ENCODE measurements at regions not wholly inside any gene's neighbourhood (a gene's known extent, or its start where the extent isn't known, plus 50 kb on each side); places are given as distances from the start of the nearest gene placed in this dataset.

DNA sequence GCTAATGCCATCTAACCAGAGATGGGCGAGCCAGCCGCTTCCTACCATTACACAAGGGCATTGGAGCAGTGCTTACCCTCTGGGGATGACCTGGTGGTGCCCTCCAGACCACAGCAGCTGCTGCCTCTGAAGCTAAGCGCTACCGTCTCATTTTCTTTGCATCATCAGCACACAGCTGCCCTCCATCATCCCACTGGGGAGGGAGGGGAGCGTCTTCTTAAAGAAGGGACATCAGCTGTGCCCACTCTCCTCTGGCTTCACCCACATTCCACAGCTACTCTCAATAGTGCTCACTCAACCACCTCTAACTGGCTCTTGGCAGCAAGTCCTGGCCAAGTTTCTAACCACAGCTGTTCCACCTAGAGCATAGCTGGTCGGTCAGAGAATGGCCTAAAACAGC, 503.4 kb downstream of the NFIB start:
- TF ChIP-seq ZNF8 (CRISPR knock-in tag; IDR thresholded peaks at IDR 0.05) (no peak), OSR1 (CRISPR knock-in tag; IDR thresholded peaks at IDR 0.05) (no peak), ARNTL (CRISPR knock-in tag; IDR thresholded peaks at IDR 0.05; ENCODE audit: borderline replicate concordance, low read depth) (no peak), GLIS3 (CRISPR knock-in tag; IDR thresholded peaks at IDR 0.05) (no peak), RARB (CRISPR knock-in tag; IDR thresholded peaks at IDR 0.05) (no peak), TCF4 (CRISPR knock-in tag; IDR thresholded peaks at IDR 0.05; ENCODE audit: borderline replicate concordance) (no peak), ESRRG (CRISPR knock-in tag; IDR thresholded peaks at IDR 0.05) (no peak), ZNF70 (CRISPR knock-in tag; IDR thresholded peaks at IDR 0.05) (no peak), ZFP30 (CRISPR knock-in tag; IDR thresholded peaks at IDR 0.05) (no peak), ZFP3 (CRISPR knock-in tag; IDR thresholded peaks at IDR 0.05) (no peak)
- TF ChIP-seq, protein P1, sequence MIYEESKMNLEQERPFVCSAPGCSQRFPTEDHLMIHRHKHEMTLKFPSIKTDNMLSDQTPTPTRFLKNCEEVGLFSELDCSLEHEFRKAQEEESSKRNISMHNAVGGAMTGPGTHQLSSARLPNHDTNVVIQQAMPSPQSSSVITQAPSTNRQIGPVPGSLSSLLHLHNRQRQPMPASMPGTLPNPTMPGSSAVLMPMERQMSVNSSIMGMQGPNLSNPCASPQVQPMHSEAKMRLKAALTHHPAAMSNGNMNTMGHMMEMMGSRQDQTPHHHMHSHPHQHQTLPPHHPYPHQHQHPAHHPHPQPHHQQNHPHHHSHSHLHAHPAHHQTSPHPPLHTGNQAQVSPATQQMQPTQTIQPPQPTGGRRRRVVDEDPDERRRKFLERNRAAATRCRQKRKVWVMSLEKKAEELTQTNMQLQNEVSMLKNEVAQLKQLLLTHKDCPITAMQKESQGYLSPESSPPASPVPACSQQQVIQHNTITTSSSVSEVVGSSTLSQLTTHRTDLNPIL (CRISPR knock-in tag; IDR thresholded peaks at IDR 0.05; ENCODE audit: low read depth): no peak
- TF ChIP-seq, protein P2, sequence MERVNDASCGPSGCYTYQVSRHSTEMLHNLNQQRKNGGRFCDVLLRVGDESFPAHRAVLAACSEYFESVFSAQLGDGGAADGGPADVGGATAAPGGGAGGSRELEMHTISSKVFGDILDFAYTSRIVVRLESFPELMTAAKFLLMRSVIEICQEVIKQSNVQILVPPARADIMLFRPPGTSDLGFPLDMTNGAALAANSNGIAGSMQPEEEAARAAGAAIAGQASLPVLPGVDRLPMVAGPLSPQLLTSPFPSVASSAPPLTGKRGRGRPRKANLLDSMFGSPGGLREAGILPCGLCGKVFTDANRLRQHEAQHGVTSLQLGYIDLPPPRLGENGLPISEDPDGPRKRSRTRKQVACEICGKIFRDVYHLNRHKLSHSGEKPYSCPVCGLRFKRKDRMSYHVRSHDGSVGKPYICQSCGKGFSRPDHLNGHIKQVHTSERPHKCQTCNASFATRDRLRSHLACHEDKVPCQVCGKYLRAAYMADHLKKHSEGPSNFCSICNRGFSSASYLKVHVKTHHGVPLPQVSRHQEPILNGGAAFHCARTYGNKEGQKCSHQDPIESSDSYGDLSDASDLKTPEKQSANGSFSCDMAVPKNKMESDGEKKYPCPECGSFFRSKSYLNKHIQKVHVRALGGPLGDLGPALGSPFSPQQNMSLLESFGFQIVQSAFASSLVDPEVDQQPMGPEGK (CRISPR knock-in tag; IDR thresholded peaks at IDR 0.05; ENCODE audit: borderline replicate concordance): no peak
- TF ChIP-seq, protein P3, sequence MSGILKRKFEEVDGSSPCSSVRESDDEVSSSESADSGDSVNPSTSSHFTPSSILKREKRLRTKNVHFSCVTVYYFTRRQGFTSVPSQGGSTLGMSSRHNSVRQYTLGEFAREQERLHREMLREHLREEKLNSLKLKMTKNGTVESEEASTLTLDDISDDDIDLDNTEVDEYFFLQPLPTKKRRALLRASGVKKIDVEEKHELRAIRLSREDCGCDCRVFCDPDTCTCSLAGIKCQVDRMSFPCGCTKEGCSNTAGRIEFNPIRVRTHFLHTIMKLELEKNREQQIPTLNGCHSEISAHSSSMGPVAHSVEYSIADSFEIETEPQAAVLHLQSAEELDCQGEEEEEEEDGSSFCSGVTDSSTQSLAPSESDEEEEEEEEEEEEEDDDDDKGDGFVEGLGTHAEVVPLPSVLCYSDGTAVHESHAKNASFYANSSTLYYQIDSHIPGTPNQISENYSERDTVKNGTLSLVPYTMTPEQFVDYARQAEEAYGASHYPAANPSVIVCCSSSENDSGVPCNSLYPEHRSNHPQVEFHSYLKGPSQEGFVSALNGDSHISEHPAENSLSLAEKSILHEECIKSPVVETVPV (CRISPR knock-in tag; IDR thresholded peaks at IDR 0.05): no peak
- TF ChIP-seq, protein P4, sequence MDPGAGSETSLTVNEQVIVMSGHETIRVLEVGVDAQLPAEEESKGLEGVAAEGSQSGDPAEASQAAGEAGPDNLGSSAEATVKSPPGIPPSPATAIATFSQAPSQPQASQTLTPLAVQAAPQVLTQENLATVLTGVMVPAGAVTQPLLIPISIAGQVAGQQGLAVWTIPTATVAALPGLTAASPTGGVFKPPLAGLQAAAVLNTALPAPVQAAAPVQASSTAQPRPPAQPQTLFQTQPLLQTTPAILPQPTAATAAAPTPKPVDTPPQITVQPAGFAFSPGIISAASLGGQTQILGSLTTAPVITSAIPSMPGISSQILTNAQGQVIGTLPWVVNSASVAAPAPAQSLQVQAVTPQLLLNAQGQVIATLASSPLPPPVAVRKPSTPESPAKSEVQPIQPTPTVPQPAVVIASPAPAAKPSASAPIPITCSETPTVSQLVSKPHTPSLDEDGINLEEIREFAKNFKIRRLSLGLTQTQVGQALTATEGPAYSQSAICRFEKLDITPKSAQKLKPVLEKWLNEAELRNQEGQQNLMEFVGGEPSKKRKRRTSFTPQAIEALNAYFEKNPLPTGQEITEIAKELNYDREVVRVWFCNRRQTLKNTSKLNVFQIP (CRISPR knock-in tag; IDR thresholded peaks at IDR 0.05; ENCODE audit: borderline replicate concordance, low read depth): no peak

Data from SK-N-SH treated with all-trans-retinoic acid at 6 μM for 48 hours (cell line).